PFSK-1 (cell line): ENCODE measurements at regions not wholly inside any gene's neighbourhood (a gene's known extent, or its start where the extent isn't known, plus 50 kb on each side); places are given as distances from the start of the nearest gene placed in this dataset.

Experiments
- FOXP2 ChIP-seq: optimal IDR thresholded peaks from 2 replicates; pipeline ENCODE3; 2011; ENCODE audit warnings: borderline replicate concordance, control low read depth, inconsistent platforms; ENCODE audit not compliant: insufficient read depth; ENCODE audit errors: extremely low read length, extremely low read depth
- POLR2AphosphoS5 ChIP-seq: IDR thresholded peaks from 2 replicates; pipeline ENCODE4 v1.6.1; 2012; ENCODE audit warnings: low read depth, mild to moderate bottlenecking, control low read depth, low read length, moderate library complexity
- SIN3A ChIP-seq: IDR thresholded peaks from 2 replicates; pipeline ENCODE4 v1.6.1; 2012; ENCODE audit warnings: mild to moderate bottlenecking, low read length, moderate library complexity, borderline replicate concordance; ENCODE audit not compliant: insufficient read depth
- TAF1 ChIP-seq: IDR thresholded peaks from 2 replicates; pipeline ENCODE4 v1.6.1; 2012; ENCODE audit warnings: low read length, control low read depth, borderline replicate concordance; ENCODE audit not compliant: insufficient read depth
- TF ChIP-seq, protein P1 (sequence below), 2 experiments: IDR thresholded peaks; 2 replicates each; pipeline versions ENCODE4 v1.6.1 to v1.8.0; 2011 to 2012; ENCODE audit warnings: low read depth in 2 of 2, low read length in 2 of 2, control low read depth in 1 of 2, inconsistent platforms in 1 of 2, mild to moderate bottlenecking in 1 of 2, moderate library complexity in 1 of 2; ENCODE audit not compliant: insufficient read depth in 1 of 2

DNA sequence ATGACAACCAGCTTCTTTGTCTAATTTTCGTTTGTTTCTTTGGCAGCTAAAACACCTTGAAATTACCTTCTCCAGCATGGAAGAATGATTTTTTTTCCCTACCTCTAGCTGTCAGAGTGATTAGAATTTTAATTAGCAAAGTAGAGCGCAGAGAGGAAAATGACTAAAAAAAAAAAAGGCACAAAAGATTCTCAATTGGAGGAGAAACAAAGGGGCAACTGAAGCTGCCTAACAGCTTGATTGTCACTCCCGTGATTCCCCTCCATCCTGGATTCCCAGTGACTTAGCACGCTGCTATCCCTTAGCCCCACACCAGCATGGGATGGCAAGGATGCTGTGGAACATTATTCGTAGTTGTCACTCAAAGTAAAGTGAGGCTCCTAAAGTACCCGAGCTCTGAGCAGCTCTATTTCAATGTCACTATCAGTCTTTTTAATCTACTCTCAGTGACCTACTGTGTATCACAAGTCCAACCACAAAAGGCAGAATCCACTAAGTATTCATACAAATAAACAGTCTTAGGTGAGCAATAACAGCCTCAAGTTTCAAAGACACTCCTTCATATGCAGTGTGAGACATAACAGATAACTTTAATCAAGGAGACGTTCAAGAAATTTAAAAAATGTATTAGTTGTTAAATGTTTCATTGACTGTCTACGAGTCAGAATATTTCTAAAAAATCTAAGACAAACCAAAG is 710.0 kb upstream of the GRAMD2B start:
- TF ChIP-seq FOXP2 (no peak), SIN3A (no peak), POLR2AphosphoS5 (no peak), TAF1 (no peak)
- TF ChIP-seq, protein P1, sequence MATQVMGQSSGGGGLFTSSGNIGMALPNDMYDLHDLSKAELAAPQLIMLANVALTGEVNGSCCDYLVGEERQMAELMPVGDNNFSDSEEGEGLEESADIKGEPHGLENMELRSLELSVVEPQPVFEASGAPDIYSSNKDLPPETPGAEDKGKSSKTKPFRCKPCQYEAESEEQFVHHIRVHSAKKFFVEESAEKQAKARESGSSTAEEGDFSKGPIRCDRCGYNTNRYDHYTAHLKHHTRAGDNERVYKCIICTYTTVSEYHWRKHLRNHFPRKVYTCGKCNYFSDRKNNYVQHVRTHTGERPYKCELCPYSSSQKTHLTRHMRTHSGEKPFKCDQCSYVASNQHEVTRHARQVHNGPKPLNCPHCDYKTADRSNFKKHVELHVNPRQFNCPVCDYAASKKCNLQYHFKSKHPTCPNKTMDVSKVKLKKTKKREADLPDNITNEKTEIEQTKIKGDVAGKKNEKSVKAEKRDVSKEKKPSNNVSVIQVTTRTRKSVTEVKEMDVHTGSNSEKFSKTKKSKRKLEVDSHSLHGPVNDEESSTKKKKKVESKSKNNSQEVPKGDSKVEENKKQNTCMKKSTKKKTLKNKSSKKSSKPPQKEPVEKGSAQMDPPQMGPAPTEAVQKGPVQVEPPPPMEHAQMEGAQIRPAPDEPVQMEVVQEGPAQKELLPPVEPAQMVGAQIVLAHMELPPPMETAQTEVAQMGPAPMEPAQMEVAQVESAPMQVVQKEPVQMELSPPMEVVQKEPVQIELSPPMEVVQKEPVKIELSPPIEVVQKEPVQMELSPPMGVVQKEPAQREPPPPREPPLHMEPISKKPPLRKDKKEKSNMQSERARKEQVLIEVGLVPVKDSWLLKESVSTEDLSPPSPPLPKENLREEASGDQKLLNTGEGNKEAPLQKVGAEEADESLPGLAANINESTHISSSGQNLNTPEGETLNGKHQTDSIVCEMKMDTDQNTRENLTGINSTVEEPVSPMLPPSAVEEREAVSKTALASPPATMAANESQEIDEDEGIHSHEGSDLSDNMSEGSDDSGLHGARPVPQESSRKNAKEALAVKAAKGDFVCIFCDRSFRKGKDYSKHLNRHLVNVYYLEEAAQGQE (IDR thresholded peaks at IDR 0.05; ENCODE audit: insufficient read depth in 1 of 2, low read depth in 2 of 2, low read length in 2 of 2): no peak

DNA sequence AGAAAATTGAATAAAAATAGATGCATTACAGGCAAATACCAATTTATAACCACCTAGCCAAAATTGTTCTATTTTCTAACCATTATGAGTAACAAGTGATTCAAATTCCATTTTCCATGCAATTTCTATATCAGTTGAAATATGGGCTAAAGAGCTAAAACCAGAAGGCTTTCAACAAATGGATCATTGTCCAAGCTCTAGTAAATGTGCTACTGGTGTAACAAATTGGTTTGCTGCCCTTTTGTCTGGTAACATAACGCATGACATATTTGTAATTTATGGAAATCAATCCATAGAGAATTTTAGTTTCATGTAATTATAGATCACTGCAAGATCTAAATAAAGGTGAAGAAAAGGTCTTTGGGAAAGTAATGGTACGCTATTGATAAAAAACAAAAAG is 708.0 kb upstream of the GRAMD2B start:
- TF ChIP-seq TAF1 (no peak), POLR2AphosphoS5 (no peak), SIN3A (no peak), FOXP2 (no peak)
- TF ChIP-seq, protein P1 (IDR thresholded peaks at IDR 0.05; ENCODE audit: insufficient read depth in 1 of 2, low read depth in 2 of 2, low read length in 2 of 2): no peak

DNA sequence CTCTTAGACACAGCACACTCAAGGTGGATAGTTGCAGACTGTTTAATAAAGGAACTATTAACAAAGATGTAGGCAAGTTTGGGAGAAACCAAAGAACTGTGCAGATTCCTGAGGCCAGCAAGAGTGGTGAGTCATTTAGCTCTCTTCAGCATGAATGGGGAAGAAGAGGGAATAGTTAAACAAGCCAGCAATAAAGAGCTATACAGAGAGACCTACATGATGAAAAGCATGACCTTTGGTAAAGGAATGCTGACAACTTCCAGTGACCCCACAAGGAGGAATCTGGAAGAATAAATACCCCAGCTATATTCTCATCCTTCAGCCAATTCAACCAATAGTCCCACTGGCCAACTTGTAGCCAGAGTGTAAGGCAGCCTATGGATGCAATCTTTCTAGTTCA is 706.0 kb upstream of the GRAMD2B start:
- TF ChIP-seq SIN3A (no peak), TAF1 (no peak), FOXP2 (no peak)

DNA sequence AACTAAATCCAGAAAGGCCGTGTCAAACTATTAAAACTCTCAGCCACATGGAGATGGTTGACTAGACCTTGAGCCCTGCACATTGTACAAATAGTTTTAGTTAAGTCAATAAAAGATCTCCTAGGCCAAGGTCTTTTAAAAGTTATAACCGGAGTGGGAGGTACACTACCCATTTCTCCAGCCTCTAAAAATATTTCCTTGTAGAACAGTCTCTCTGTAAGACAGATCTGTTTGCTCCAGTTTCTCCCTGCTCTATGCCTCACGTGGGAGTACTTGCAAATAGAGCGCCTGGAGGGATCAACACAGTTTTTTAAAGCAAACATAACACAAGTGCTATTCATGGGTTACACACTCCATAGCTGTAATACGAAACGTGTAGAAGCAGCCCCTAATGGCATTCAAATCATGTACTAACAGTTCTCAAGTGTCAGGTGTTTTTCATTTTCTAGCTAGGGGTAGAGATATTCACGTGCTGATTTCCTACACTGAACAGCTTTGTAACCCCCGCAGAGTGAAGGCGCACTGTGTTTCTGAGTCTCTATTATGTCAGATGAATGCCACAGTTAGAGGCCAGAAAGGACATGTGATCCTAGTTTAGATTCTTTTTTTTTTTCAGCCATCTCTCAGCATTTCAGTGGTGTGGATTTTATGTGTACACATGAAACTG is 703.4 kb upstream of the GRAMD2B start:
- no peak for TF ChIP-seq SIN3A
- TF ChIP-seq, protein P1 (IDR thresholded peaks at IDR 0.05; ENCODE audit: insufficient read depth in 1 of 2, low read depth in 2 of 2, low read length in 2 of 2): no peak
- TF ChIP-seq POLR2AphosphoS5: no peak
- TF ChIP-seq FOXP2: no peak
- no peak for TF ChIP-seq TAF1

DNA sequence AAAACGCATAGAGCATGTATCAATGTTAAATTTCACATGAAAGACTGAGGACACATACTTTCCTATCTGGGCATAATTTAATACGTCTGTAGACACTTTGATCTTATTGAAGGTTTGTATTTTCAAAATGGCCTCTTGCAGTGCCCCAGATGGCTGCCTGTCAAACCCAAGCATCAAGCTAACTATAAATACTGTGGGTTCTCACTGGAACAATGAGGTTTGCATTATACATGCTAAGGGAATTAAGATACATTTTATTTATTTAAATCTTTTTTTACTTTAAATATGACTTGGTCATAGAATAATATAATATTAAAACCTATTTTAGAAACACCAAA is 702.9 kb upstream of the GRAMD2B start:
- TF ChIP-seq, protein P1 (IDR thresholded peaks at IDR 0.05; ENCODE audit: insufficient read depth in 1 of 2, low read depth in 2 of 2, low read length in 2 of 2): no peak
- no peak for TF ChIP-seq POLR2AphosphoS5
- no peak for TF ChIP-seq TAF1
- no peak for TF ChIP-seq FOXP2
- TF ChIP-seq SIN3A: no peak
